HCT116 (cell line): ENCODE measurements at regions not wholly inside any gene's neighbourhood (a gene's known extent, or its start where the extent isn't known, plus 50 kb on each side); places are given as distances from the start of the nearest gene placed in this dataset.

Experiments used
- ZFX ChIP-seq: fragments of 450-650 bp; IDR thresholded peaks from 2 replicates; pipeline ENCODE4 v1.6.1; 2017
- TF ChIP-seq, protein P1 (sequence below), 3 experiments: fragments of 200-600 bp in 1 of 3; sonication (generic) in 1 of 3; IDR thresholded peaks in 2 of 3; conservative IDR thresholded peaks in 1 of 3; 2 replicates each; pipeline ENCODE4 v1.5.1; 2012 to 2017; ENCODE audit warnings: low read depth in 2 of 3, low read length in 2 of 3, antibody characterized with exemption in 1 of 3, borderline replicate concordance in 1 of 3, control low read depth in 1 of 3, mild to moderate bottlenecking in 1 of 3, mixed read lengths in 1 of 3, mixed run types in 1 of 3, moderate library complexity in 1 of 3; ENCODE audit not compliant: insufficient read depth in 1 of 3

DNA sequence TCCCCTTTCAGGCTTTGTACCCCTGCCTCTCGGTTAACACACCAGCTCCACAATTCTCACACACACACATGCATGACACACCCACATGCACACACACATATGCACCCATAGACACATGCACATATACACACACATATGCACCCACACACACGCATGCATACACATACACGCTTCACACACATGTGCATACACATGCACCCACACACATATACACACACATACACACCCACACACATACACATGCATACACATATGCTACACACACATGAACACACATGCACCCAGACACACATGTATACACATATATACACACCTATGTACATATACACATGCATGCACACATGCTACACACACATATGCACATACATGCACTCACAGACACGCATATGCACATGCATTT, 61.7 kb upstream of the SLC25A33 start:
- TF ChIP-seq, protein P1, sequence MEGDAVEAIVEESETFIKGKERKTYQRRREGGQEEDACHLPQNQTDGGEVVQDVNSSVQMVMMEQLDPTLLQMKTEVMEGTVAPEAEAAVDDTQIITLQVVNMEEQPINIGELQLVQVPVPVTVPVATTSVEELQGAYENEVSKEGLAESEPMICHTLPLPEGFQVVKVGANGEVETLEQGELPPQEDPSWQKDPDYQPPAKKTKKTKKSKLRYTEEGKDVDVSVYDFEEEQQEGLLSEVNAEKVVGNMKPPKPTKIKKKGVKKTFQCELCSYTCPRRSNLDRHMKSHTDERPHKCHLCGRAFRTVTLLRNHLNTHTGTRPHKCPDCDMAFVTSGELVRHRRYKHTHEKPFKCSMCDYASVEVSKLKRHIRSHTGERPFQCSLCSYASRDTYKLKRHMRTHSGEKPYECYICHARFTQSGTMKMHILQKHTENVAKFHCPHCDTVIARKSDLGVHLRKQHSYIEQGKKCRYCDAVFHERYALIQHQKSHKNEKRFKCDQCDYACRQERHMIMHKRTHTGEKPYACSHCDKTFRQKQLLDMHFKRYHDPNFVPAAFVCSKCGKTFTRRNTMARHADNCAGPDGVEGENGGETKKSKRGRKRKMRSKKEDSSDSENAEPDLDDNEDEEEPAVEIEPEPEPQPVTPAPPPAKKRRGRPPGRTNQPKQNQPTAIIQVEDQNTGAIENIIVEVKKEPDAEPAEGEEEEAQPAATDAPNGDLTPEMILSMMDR (IDR thresholded peaks at IDR 0.05 in 2 of 3, conservative IDR thresholded peaks at IDR 0.05 in 1 of 3; ENCODE audit: borderline replicate concordance in 1 of 3, insufficient read depth in 1 of 3, low read depth in 2 of 3, low read length in 2 of 3): no peak
- no peak for TF ChIP-seq ZFX
